WI38 (cell line): ENCODE measurements at regions not wholly inside any gene's neighbourhood (a gene's known extent, or its start where the extent isn't known, plus 50 kb on each side); places are given as distances from the start of the nearest gene placed in this dataset.

Source experiments
- H3K4me3 ChIP-seq: 2 replicates; pipeline ENCODE4 v1.5.1; 2011; ENCODE audit warnings: low read depth, mild to moderate bottlenecking, control low read depth, low read length
- CTCF ChIP-seq: IDR thresholded peaks from 2 replicates; pipeline ENCODE4 v1.5.1; 2012; ENCODE audit warnings: low read depth, mild to moderate bottlenecking, control low read depth, low read length

- H3K4me3 ChIP-seq = no peak overlapping the region
- no peak for TF ChIP-seq CTCF
Observed at GRCh38 chr6:40788661-40789655, 201.8 kb upstream of the LRFN2 start.

GRCh38 chr6:40782355-40782754 lies 195.2 kb upstream of the LRFN2 start:
- H3K4me3 ChIP-seq = no peak overlapping the region
- no peak for TF ChIP-seq CTCF

DNA sequence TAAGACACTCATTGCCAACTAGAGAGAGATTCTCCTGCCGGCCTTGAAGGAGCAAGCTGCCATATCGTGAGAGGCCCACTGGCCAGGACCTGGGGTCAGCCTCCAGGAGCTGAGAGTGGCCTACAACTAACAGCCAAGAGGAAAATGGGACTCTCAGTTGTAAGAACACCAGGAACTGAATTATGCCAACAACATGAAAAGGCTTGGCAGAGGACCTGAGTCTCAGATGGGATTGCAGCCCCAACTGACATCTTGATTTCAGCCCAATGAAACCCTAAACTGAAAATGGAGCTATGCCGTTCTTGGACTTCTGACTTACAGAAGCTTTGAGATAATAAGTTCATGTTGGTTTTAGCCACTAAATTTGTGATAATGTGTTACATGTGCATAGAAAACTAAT lies 193.5 kb upstream of the LRFN2 start:
- no peak overlapping the region for H3K4me3 ChIP-seq
- no peak for TF ChIP-seq CTCF

DNA sequence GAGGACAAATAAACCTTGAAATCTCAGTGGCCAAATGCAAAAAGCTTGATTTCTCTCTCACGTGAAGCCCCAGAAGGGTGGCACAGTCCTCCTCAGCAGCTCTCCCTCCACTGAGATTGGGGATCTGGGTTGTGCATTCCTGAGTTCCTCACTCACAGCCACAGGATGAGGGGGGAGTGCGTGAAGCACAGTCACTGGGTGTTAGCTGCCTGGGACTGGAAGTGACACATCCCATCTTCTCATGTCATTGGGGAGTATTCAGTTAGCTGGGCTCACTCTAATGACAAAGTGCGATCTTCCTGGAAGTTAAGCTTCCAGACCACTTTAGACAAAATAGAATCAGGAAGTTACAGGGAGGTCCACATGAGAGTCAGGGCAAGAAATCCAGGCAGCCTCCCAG lies 192.2 kb upstream of the LRFN2 start:
- no peak overlapping the region for H3K4me3 ChIP-seq
- TF ChIP-seq CTCF = no peak

- no peak for TF ChIP-seq CTCF
- H3K4me3 ChIP-seq = no peak overlapping the region
Observed at GRCh38 chr6:40778918-40779317, 191.8 kb upstream of the LRFN2 start.

- no peak for TF ChIP-seq CTCF
Observed at GRCh38 chr6:40778196-40778595, 191.0 kb upstream of the LRFN2 start.

GRCh38 chr6:40774932-40775331 lies 187.8 kb upstream of the LRFN2 start:
- H3K4me3 ChIP-seq = no peak overlapping the region
- TF ChIP-seq CTCF = no peak

More at GRCh38 chr6:40778196-40778595, 191.0 kb upstream of the LRFN2 start:
- H3K4me3 ChIP-seq = no peak overlapping the region
